Neuronal stem cell (in vitro differentiated cells): ENCODE measurements at regions not wholly inside any gene's neighbourhood (a gene's known extent, or its start where the extent isn't known, plus 50 kb on each side); places are given as distances from the start of the nearest gene placed in this dataset.
"Not testable (repeated sequence)": the region's sequence is repeated elsewhere in the genome, so short reads cannot be mapped to it uniquely, and the experiment has no call there.

Experiments used
- DNase-seq: peaks from one replicate; pipeline ENCODE4 v3.0.0-alpha.2; 2013; ENCODE audit warnings: low spot score
- H2AFZ ChIP-seq: one replicate; pipeline ENCODE4 v1.6.1; 2013; ENCODE audit warnings: mild to moderate bottlenecking, low read length, inconsistent platforms
- H2AK5ac ChIP-seq: 2 replicates; pipeline ENCODE4 v1.6.1; 2013; ENCODE audit warnings: low read depth, mild to moderate bottlenecking, inconsistent platforms, low read length, moderate library complexity, mixed read lengths
- H2BK120ac ChIP-seq: 2 replicates; pipeline ENCODE4 v1.6.1; 2013; ENCODE audit warnings: low read depth, mild to moderate bottlenecking, inconsistent platforms, low read length, moderate library complexity, mixed read lengths
- H2BK12ac ChIP-seq: one replicate; pipeline ENCODE4 v1.6.1; 2013; ENCODE audit warnings: low read length, inconsistent platforms
- H2BK15ac ChIP-seq: 2 replicates; pipeline ENCODE4 v1.6.1; 2013; ENCODE audit warnings: mild to moderate bottlenecking, low read length, inconsistent platforms, mixed read lengths
- H2BK5ac ChIP-seq: one replicate; pipeline ENCODE4 v1.6.1; 2013; ENCODE audit warnings: inconsistent platforms, mild to moderate bottlenecking, low read length, moderate library complexity
- H3K14ac ChIP-seq: one replicate; pipeline ENCODE4 v1.6.1; 2013; ENCODE audit warnings: low read length, inconsistent platforms
- H3K18ac ChIP-seq: 2 replicates; pipeline ENCODE4 v1.6.1; 2013; ENCODE audit warnings: low read length, inconsistent platforms
- H3K23ac ChIP-seq: 2 replicates; pipeline ENCODE4 v1.6.1; 2013; ENCODE audit warnings: low read depth, mild to moderate bottlenecking, mixed read lengths, low read length, inconsistent platforms; ENCODE audit not compliant: poor library complexity
- H3K27ac ChIP-seq: replicated peaks from 3 replicates; pipeline ENCODE4 v1.5.1; 2013; ENCODE audit warnings: low read length, inconsistent platforms
- H3K27me3 ChIP-seq, 3 experiments: 2 replicates each; pipeline ENCODE4 v1.6.1; 2013; ENCODE audit warnings: low read length in 3 of 3, mild to moderate bottlenecking in 2 of 3, inconsistent platforms in 1 of 3, low read depth in 1 of 3, mixed read lengths in 1 of 3, moderate library complexity in 1 of 3; ENCODE audit not compliant: control insufficient read depth in 3 of 3, insufficient read depth in 3 of 3
- H3K36me3 ChIP-seq, 2 donors: replicated peaks in 1 of 2; 2 replicates each; pipeline ENCODE4 v1.6.1; 2013; ENCODE audit warnings: low read length in 2 of 2; ENCODE audit not compliant: control insufficient read depth in 2 of 2, insufficient read depth in 2 of 2
- H3K4ac ChIP-seq: 2 replicates; pipeline ENCODE4 v1.6.1; 2013; ENCODE audit warnings: inconsistent platforms, mild to moderate bottlenecking, low read length, moderate library complexity
- H3K4me1 ChIP-seq, 2 donors: 1 replicate in 1 of 2; 2 replicates in 1 of 2; pipeline ENCODE4 v1.6.1; 2013; ENCODE audit warnings: low read length in 2 of 2, low read depth in 1 of 2; ENCODE audit not compliant: control insufficient read depth in 2 of 2, insufficient read depth in 1 of 2
- H3K4me2 ChIP-seq: one replicate; pipeline ENCODE4 v1.6.1; 2013; ENCODE audit warnings: mild to moderate bottlenecking, low read length, inconsistent platforms; ENCODE audit not compliant: insufficient read depth, poor library complexity, severe bottlenecking
- H3K4me3 ChIP-seq, 2 donors: 2 replicates each; pipeline ENCODE4 v1.5.1; 2013; ENCODE audit warnings: low read length in 2 of 2, mild to moderate bottlenecking in 2 of 2, inconsistent platforms in 1 of 2, moderate library complexity in 1 of 2
- H3K79me1 ChIP-seq: one replicate; pipeline ENCODE4 v1.6.1; 2013; ENCODE audit warnings: low read depth, mild to moderate bottlenecking, inconsistent platforms, low read length, moderate library complexity
- H3K9ac ChIP-seq: one replicate; pipeline ENCODE4 v1.6.1; 2013; ENCODE audit warnings: mild to moderate bottlenecking, low read depth, low read length, inconsistent platforms; ENCODE audit not compliant: poor library complexity
- H3K9me3 ChIP-seq, 2 donors: replicated peaks in 1 of 2; 2 replicates each; pipeline versions ENCODE3 to v1.6.1; 2013; ENCODE audit warnings: low read length in 2 of 2, mild to moderate bottlenecking in 2 of 2, inconsistent platforms in 1 of 2, low read depth in 1 of 2, mixed read lengths in 1 of 2, moderate library complexity in 1 of 2; ENCODE audit not compliant: control insufficient read depth in 2 of 2, insufficient read depth in 1 of 2
- H4K8ac ChIP-seq: one replicate; pipeline ENCODE4 v1.6.1; 2013; ENCODE audit warnings: low read depth, mild to moderate bottlenecking, inconsistent platforms, low read length, moderate library complexity
- H4K91ac ChIP-seq: one replicate; pipeline ENCODE4 v1.6.1; 2013; ENCODE audit warnings: low read length, low read depth, mild to moderate bottlenecking, inconsistent platforms; ENCODE audit not compliant: poor library complexity
- WGBS, 2 donors: extraction: QIAGEN DNeasy Blood & Tissue Kit; methylation state at CpG; one replicate each; pipeline ENCODE4 v1.1.7; 2013; ENCODE audit warnings: missing lambda C conversion rate in 2 of 2, mixed read lengths in 1 of 2; ENCODE audit not compliant: insufficient read length in 2 of 2, insufficient replicate concordance in 1 of 2; ENCODE audit errors: extremely low coverage in 2 of 2; 5-methylcytosine and 5-hydroxymethylcytosine counted together

DNA sequence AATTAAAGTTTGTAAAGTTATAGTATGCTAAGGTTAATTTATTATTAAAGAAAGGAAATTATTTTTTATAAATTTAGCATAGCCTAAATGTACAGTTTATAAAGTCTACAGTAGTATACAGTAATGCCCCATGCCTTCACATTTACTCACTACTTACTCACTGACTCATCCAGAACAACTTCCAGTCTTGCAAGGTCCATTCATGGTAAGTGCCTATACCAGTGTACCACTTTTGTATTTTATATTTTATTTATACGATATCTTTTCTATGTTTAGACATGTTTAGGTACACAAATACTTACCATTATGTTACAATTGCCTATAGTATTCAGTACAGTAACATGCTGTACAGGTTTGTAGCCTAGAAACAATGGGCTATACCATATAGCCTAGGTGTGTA lies 95.1 kb upstream of the GRIN2B start:
- no CpG with 5 or more reads among the region's 1 CpG for WGBS, 2 donors
- H2BK5ac ChIP-seq, result no peak overlapping the region
- no peak for DNase-seq
- H3K23ac ChIP-seq, result no peak overlapping the region
- H3K36me3 ChIP-seq, result no peaks in the 10 kb centered on the region
- H3K79me1 ChIP-seq, result no peaks in the 10 kb centered on the region
- H3K27ac ChIP-seq, result no peak overlapping the region
- H3K18ac ChIP-seq, result no peak overlapping the region
- no peak overlapping the region for H2BK12ac ChIP-seq
- H4K91ac ChIP-seq, result no peak overlapping the region
- H3K9ac ChIP-seq, result no peak overlapping the region
- no peak overlapping the region for H4K8ac ChIP-seq
- no peak overlapping the region for H2BK15ac ChIP-seq
- H3K14ac ChIP-seq, result no peak overlapping the region
- no peak overlapping the region for H2AFZ ChIP-seq
- H3K4me2 ChIP-seq, result no peak overlapping the region
- H2AK5ac ChIP-seq, result no peak overlapping the region
- H3K4me3 ChIP-seq, result no peak overlapping the region
- no peak overlapping the region for H3K4ac ChIP-seq
- H3K4me1 ChIP-seq, result no peaks in the 10 kb centered on the region
- no peaks in the 10 kb centered on the region for H3K9me3 ChIP-seq
- no peak overlapping the region for H2BK120ac ChIP-seq
- H3K27me3 ChIP-seq, result no peaks in the 10 kb centered on the region

DNA sequence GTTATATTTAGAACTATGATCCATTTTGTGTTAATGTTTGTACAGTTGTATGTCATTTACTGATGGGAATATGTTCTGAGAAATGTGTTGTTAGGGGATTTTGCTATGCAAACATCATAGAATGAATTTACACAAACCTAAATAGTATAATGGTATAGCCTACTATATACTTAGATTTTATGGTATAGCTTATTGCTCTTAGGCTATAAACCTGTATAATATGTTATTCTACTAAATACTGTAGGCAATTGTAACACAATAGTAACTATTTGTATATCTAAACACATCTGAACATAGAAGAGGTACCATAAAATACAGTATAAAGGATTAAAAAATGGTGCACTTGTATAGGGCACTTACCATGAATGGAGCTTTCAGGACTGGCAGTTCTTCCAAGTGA lies 105.4 kb upstream of the GRIN2B start:
- H2AFZ ChIP-seq, result no peak overlapping the region
- no peak for DNase-seq
- no peak overlapping the region for H3K4me2 ChIP-seq
- H3K4me3 ChIP-seq, result no peak overlapping the region
- no peak overlapping the region for H2BK5ac ChIP-seq
- H2BK15ac ChIP-seq, result no peak overlapping the region
- no peaks in the 10 kb centered on the region for H3K27me3 ChIP-seq
- no peak overlapping the region for H2BK12ac ChIP-seq
- no peak overlapping the region for H3K27ac ChIP-seq
- no peaks in the 10 kb centered on the region for H3K9me3 ChIP-seq
- H3K23ac ChIP-seq, result no peak overlapping the region
- no peaks in the 10 kb centered on the region for H3K36me3 ChIP-seq
- H3K4ac ChIP-seq, result no peak overlapping the region
- H3K79me1 ChIP-seq, result no peaks in the 10 kb centered on the region
- no peak overlapping the region for H2BK120ac ChIP-seq
- no peak overlapping the region for H3K14ac ChIP-seq
- no peak overlapping the region for H2AK5ac ChIP-seq
- no peak overlapping the region for H4K8ac ChIP-seq
- no peak overlapping the region for H4K91ac ChIP-seq
- H3K9ac ChIP-seq, result no peak overlapping the region
- no peak overlapping the region for H3K18ac ChIP-seq
- H3K4me1 ChIP-seq, result no peaks in the 10 kb centered on the region

- Histone ChIP-seq H4K8ac (no peak overlapping the region), H3K4me1 (peaks cover 0 to 4% of the 10 kb centered on the region in 2 donors), H2AFZ (no peak overlapping the region), H3K4me3 (no peak overlapping the region), H3K18ac (no peak overlapping the region), H2BK5ac (no peak overlapping the region), H3K4ac (no peak overlapping the region), H3K27ac (no peak overlapping the region), H2BK12ac (no peak overlapping the region), H2BK120ac (no peak overlapping the region), H3K9ac (no peak overlapping the region), H3K36me3 (no peaks in the 10 kb centered on the region), H2BK15ac (no peak overlapping the region), H3K23ac (no peak overlapping the region), H3K14ac (no peak overlapping the region), H3K79me1 (no peaks in the 10 kb centered on the region), H3K9me3 (peaks cover 0 to 4% of the 10 kb centered on the region in 2 donors), H3K27me3 (no peaks in the 10 kb centered on the region), H3K4me2 (no peak overlapping the region), H2AK5ac (no peak overlapping the region), H4K91ac (no peak overlapping the region)
- no CpG with 5 or more reads among the region's 3 CpGs for WGBS, 2 donors
- no peak for DNase-seq
Measured at GRCh38 chr12:14099994-14100393, 118.6 kb upstream of the GRIN2B start.

DNA sequence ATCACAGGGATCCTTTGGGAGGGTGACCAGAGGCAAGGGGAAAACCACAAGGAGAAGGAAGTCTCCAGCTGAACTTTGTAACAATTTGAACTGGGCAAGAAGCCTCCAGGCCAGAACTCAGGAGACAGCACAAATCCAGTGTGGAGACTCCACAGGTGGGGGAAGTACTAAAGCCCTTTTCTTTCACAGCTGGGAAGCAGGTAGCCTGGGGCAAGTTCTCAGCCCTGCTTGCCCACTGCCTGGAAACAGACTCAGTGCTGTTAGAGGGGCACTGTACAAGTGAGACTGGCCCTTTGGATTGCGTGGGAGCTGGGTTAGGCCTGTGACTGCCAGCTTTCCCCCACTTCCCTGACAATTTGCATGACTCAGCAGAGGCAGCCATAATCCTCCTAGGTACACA lies 120.2 kb upstream of the GRIN2B start:
- not testable (repeated sequence) for H2BK5ac ChIP-seq, H3K4me1 ChIP-seq, H3K79me1 ChIP-seq, H3K4me2 ChIP-seq, H3K36me3 ChIP-seq, H4K8ac ChIP-seq, H2BK120ac ChIP-seq, H2AFZ ChIP-seq, H3K18ac ChIP-seq, H3K27ac ChIP-seq, H3K4me3 ChIP-seq, H4K91ac ChIP-seq, H3K23ac ChIP-seq, H3K27me3 ChIP-seq, H3K4ac ChIP-seq, H2BK15ac ChIP-seq, H3K9ac ChIP-seq, DNase-seq, H2AK5ac ChIP-seq, H3K9me3 ChIP-seq, H2BK12ac ChIP-seq, H3K14ac ChIP-seq
- no CpG with 5 or more reads among the region's 1 CpG for WGBS, 2 donors
